Esophagus squamous epithelium (tissue), 5 donors: ENCODE measurements at regions not wholly inside any gene's neighbourhood (a gene's known extent, or its start where the extent isn't known, plus 50 kb on each side); places are given as distances from the start of the nearest gene placed in this dataset.

Source experiments
- DNase-seq: peaks from one replicate; lab custom pipeline; 2025; lab: John Stamatoyannopoulos, UW
- H3K27ac ChIP-seq, 4 donors: fragments of 200-600 bp; sonication (generic); one replicate each; pipeline ENCODE4 v1.5.1; 2016 to 2019; ENCODE audit warnings: mild to moderate bottlenecking in 1 of 4
- H3K27me3 ChIP-seq, 4 donors: fragments of 200-600 bp; sonication (generic); 1 replicate in 3 of 4; 2 replicates in 1 of 4; pipeline versions ENCODE4 v1.5.1 to v1.6.0; 2017 to 2021; ENCODE audit warnings: antibody characterized with exemption in 1 of 4
- H3K36me3 ChIP-seq, 3 donors: fragments of 200-600 bp; sonication (generic); one replicate each; pipeline ENCODE4 v1.5.1; 2016 to 2019
- H3K4me1 ChIP-seq, 3 donors: fragments of 200-600 bp; sonication (generic); one replicate each; pipeline ENCODE4 v1.5.1; 2017 to 2019
- H3K4me3 ChIP-seq, 4 donors: fragments of 200-600 bp; sonication (generic); 1 replicate in 3 of 4; 2 replicates in 1 of 4; pipeline ENCODE4 v1.5.1; 2016 to 2019; ENCODE audit warnings: mild to moderate bottlenecking in 2 of 4, moderate library complexity in 1 of 4
- H3K9me3 ChIP-seq, 3 donors: fragments of 200-600 bp; sonication (generic); one replicate each; pipeline ENCODE4 v1.5.1; 2016 to 2019
- POLR2A ChIP-seq, 4 donors: fragments of 450-650 bp; IDR thresholded peaks; one replicate each; pipeline ENCODE4 v1.6.1; 2017; ENCODE audit warnings: antibody characterized with exemption in 4 of 4, mild to moderate bottlenecking in 4 of 4, moderate library complexity in 3 of 4
- WGBS, 2 donors: methylation state at CpG; one replicate each; pipeline ENCODE4 v1.1.5; 2018; 5-methylcytosine and 5-hydroxymethylcytosine counted together
- intact Hi-C: fragments of 100-400 bp; cut with DNase I; formaldehyde crosslinking; loops from one replicate; pipeline ENCODE4 v1.15.0; 2022
- TF ChIP-seq, protein P1 (sequence below), 6 experiments: fragments of 450-650 bp in 4 of 6; fragments of 200-600 bp in 2 of 6; sonication (generic) in 2 of 6; IDR thresholded peaks; one replicate each; pipeline ENCODE4 v1.5.1; 2016 to 2019; ENCODE audit warnings: antibody characterized with exemption in 6 of 6, mild to moderate bottlenecking in 4 of 6, moderate library complexity in 4 of 6
- donor health status: DM: yes; HTN: yes; CAD: no.

DNA sequence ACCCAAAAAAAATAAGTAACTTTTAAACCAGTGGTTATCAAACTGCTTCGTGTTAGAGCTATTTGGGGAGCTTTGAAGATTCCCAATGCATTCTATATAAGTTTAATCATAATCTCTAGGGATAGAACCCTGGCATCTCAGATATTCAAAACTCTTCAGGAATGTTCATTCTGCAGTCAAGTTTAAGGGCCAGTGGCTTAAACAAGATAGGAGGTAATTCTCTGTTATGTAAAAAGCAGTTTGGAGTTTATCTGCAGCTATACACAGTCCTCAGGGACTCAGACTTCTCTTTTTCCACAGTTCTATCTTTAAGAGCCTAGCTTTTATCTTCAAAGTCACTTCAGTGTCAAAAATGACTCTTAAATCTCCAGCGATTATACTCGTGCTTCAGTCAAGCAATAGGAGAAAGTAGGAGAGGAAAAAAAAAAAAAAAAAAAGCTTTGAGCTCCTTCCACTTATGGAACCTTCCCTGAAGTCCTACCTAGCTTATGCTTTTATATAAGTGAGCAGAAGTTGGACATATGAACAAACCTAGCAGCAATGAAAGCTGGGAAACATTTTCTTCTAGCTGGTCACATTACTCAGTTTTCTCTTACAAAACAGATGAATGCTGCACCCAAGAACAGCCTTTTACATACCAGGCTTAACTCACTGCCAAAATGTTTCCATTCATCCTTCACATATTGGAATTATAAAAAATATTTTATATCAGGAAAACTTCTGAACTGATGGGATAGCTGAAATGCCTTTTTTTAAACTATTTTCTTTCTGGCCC, 302.8 kb downstream of the FSCB start:
- no peak for TF ChIP-seq POLR2A (IDR thresholded peaks at IDR 0.05)
- TF ChIP-seq, protein P1, sequence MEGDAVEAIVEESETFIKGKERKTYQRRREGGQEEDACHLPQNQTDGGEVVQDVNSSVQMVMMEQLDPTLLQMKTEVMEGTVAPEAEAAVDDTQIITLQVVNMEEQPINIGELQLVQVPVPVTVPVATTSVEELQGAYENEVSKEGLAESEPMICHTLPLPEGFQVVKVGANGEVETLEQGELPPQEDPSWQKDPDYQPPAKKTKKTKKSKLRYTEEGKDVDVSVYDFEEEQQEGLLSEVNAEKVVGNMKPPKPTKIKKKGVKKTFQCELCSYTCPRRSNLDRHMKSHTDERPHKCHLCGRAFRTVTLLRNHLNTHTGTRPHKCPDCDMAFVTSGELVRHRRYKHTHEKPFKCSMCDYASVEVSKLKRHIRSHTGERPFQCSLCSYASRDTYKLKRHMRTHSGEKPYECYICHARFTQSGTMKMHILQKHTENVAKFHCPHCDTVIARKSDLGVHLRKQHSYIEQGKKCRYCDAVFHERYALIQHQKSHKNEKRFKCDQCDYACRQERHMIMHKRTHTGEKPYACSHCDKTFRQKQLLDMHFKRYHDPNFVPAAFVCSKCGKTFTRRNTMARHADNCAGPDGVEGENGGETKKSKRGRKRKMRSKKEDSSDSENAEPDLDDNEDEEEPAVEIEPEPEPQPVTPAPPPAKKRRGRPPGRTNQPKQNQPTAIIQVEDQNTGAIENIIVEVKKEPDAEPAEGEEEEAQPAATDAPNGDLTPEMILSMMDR (IDR thresholded peaks at IDR 0.05): no peak
- Histone ChIP-seq H3K4me1 (no peaks in the 10 kb centered on the region), H3K4me3 (no peak overlapping the region), H3K27ac (no peak overlapping the region), H3K36me3 (no peaks in the 10 kb centered on the region), H3K27me3 (no peaks in the 10 kb centered on the region), H3K9me3 (no peaks in the 10 kb centered on the region)
- no peak for DNase-seq
- intact Hi-C loops: no loop called here
- 38 to 46% methylated on average over 3 of the region's 3 CpGs for whole genome bisulfite sequencing, 2 donors

DNA sequence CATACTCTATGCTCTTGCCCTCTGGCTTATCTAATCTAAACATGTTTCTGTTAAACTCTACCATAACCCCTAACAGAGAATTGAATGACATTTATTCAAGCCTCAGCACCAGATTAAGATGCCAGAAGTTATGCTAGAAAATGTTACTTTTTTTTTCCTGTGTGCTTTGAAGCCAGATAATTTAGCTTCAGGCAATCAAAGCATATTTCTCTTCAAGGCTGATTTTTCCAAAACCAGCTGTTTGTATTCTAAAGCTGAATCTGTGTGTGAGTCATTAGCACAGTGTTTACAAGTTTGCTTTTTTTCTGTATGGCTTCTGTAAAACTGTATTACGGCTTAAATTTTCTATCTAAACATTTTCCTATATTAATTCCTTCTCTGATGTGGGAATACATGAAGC, 326.1 kb downstream of the FSCB start:
- no peaks in the 10 kb centered on the region for H3K36me3 ChIP-seq
- no peak overlapping the region for H3K27ac ChIP-seq
- H3K4me3 ChIP-seq: no peak overlapping the region
- 11 to 21% methylated on average over 1 of the region's 1 CpG for WGBS, 2 donors
- H3K4me1 ChIP-seq: no peaks in the 10 kb centered on the region
- no peaks in the 10 kb centered on the region for H3K9me3 ChIP-seq
- intact Hi-C loops: no loop called here
- TF ChIP-seq POLR2A (IDR thresholded peaks at IDR 0.05): no peak
- TF ChIP-seq, protein P1 (IDR thresholded peaks at IDR 0.05): no peak
- DNase-seq: no peak
- H3K27me3 ChIP-seq: no peaks in the 10 kb centered on the region

DNA sequence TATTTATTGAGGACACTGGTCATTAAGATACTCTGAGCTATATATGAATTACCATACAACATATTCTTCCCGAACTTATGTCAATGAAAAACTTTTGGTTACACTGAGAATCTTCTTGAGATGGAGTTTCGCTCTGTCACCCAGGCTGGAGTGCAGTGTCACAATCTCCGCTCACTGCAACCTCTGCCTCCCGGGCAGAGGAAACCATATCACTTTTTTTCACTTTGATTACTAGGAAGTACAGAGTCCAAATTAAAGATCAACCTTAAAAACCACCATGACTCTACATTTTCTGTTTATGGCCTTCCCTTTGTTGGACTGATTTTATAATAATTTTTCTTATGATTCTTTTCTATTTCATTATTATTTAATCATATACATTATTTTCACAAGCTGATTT, 336.5 kb downstream of the FSCB start:
- Histone ChIP-seq H3K4me3 (no peak overlapping the region), H3K9me3 (no peaks in the 10 kb centered on the region), H3K27me3 (no peaks in the 10 kb centered on the region), H3K36me3 (no peaks in the 10 kb centered on the region), H3K27ac (no peak overlapping the region), H3K4me1 (no peaks in the 10 kb centered on the region)
- WGBS, 2 donors: 64 to 67% methylated on average over 4 of the region's 4 CpGs
- intact Hi-C loops: no loop called here
- no peak for TF ChIP-seq POLR2A (IDR thresholded peaks at IDR 0.05)
- TF ChIP-seq, protein P1 (IDR thresholded peaks at IDR 0.05): no peak
- DNase-seq: no peak

DNA sequence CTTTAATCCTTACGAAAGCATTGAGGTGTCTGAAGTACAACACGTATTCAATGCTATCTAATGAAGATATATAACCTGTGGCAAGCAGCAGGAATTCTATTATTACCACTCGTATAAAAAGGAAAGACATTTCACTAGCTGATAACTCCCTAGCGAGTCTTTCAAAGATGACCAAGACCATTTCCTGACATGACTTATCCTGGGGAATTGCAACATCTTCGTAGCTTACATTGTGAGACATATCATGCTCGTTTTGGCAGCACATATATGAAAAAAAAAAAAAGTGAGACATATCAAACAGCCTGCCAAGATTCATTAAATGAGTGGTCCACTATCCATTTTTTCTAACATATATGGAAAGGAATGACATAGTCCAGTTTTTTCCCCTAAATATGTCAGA, 337.0 kb downstream of the FSCB start:
- no peak for DNase-seq
- Histone ChIP-seq H3K27me3 (no peaks in the 10 kb centered on the region), H3K4me1 (no peaks in the 10 kb centered on the region), H3K27ac (no peak overlapping the region), H3K36me3 (no peaks in the 10 kb centered on the region), H3K4me3 (no peak overlapping the region), H3K9me3 (no peaks in the 10 kb centered on the region)
- no peak for TF ChIP-seq POLR2A (IDR thresholded peaks at IDR 0.05)
- TF ChIP-seq, protein P1 (IDR thresholded peaks at IDR 0.05): no peak
- 58 to 64% methylated on average over 6 of the region's 6 CpGs for WGBS, 2 donors
- intact Hi-C loops: no loop called here

DNA sequence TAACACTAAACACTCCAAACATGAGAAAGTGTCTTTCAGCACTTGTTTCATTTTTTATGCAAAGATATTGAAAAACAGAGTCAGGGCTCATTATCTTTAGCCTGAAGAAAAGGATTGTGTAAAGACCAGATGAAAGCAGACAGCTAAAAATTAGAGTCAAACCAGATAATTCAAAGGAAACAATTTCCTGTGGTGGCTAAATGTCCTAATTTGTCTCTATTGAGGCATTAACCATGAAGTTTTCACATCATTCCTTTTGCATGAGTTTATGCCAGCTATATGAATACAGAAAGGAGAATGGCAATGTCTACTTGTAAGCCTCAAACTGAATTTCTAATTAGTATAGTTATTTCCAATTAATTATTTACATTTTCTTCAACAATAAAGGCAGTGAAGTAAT, 338.5 kb downstream of the FSCB start:
- no peak for DNase-seq

More for the DNA sequence above, 338.5 kb downstream of the FSCB start:
- intact Hi-C loops: no loop called here
- H3K27me3 ChIP-seq: no peaks in the 10 kb centered on the region
- H3K9me3 ChIP-seq: no peaks in the 10 kb centered on the region
- no peaks in the 10 kb centered on the region for H3K36me3 ChIP-seq
- TF ChIP-seq, protein P1 (IDR thresholded peaks at IDR 0.05): no peak
- no peak for TF ChIP-seq POLR2A (IDR thresholded peaks at IDR 0.05)
- H3K4me1 ChIP-seq: no peaks in the 10 kb centered on the region
- no peak overlapping the region for H3K4me3 ChIP-seq
- H3K27ac ChIP-seq: no peak overlapping the region
